ENCODE measurements at regions not wholly inside any gene's neighbourhood (a gene's known extent, or its start where the extent isn't known, plus 50 kb on each side); places are given as distances from the start of the nearest gene placed in this dataset.

- TF ChIP-seq POLR2AphosphoS5 (IDR thresholded peaks at IDR 0.05; ENCODE audit: low read depth) (no peak), REST (IDR thresholded peaks at IDR 0.05; ENCODE audit: insufficient replicate concordance, low read depth) (no peak), GABPA (IDR thresholded peaks at IDR 0.05; ENCODE audit: low read depth) (no peak), SPI1 (IDR thresholded peaks at IDR 0.05; ENCODE audit: borderline replicate concordance, low read depth) (no peak), CTCF (IDR thresholded peaks at IDR 0.05; ENCODE audit: insufficient read depth, low read length) (no peak)
- H3K27me3 ChIP-seq (ENCODE audit: insufficient read depth, poor library complexity, severe bottlenecking) = no peaks in the 10 kb centered on the region
- H3K27ac ChIP-seq (replicated peaks) = no peak overlapping the region
- no peak for DNase-seq (ENCODE audit: low read depth in 1 of 2, low spot score in 1 of 2)
- H3K4me3 ChIP-seq (replicated peaks; ENCODE audit: insufficient read depth, low read length) = no peak overlapping the region
These were observed 51.9 kb upstream of the OTOL1 start for GRCh38 chr3:161444694-161445077.

- TF ChIP-seq CTCF (IDR thresholded peaks at IDR 0.05; ENCODE audit: insufficient read depth, low read length) = no peak
- no peak for TF ChIP-seq REST (IDR thresholded peaks at IDR 0.05; ENCODE audit: insufficient replicate concordance, low read depth)
- no peak for TF ChIP-seq POLR2AphosphoS5 (IDR thresholded peaks at IDR 0.05; ENCODE audit: low read depth)
- TF ChIP-seq GABPA (IDR thresholded peaks at IDR 0.05; ENCODE audit: low read depth) = no peak
- no peak for TF ChIP-seq SPI1 (IDR thresholded peaks at IDR 0.05; ENCODE audit: borderline replicate concordance, low read depth)
- no peak overlapping the region for H3K27ac ChIP-seq (replicated peaks)
These were observed 52.5 kb upstream of the OTOL1 start for GRCh38 chr3:161443921-161444693.

GRCh38 chr3:161430307-161430706 is 59.0 kb upstream of the SPTSSB start:
- no peak for DNase-seq (ENCODE audit: low read depth in 1 of 2, low spot score in 1 of 2)
- TF ChIP-seq REST (IDR thresholded peaks at IDR 0.05; ENCODE audit: insufficient replicate concordance, low read depth) (no peak), POLR2AphosphoS5 (IDR thresholded peaks at IDR 0.05; ENCODE audit: low read depth) (no peak), GABPA (IDR thresholded peaks at IDR 0.05; ENCODE audit: low read depth) (no peak), CTCF (IDR thresholded peaks at IDR 0.05; ENCODE audit: insufficient read depth, low read length) (no peak), SPI1 (IDR thresholded peaks at IDR 0.05; ENCODE audit: borderline replicate concordance, low read depth) (no peak)
- Histone ChIP-seq H3K27me3 (ENCODE audit: insufficient read depth, poor library complexity, severe bottlenecking) (no peaks in the 10 kb centered on the region), H3K4me3 (replicated peaks; ENCODE audit: insufficient read depth, low read length) (no peak overlapping the region), H3K27ac (replicated peaks) (no peak overlapping the region)

More at GRCh38 chr3:161443921-161444693, 52.5 kb upstream of the OTOL1 start:
- Histone ChIP-seq H3K27me3 (ENCODE audit: insufficient read depth, poor library complexity, severe bottlenecking) (no peaks in the 10 kb centered on the region), H3K4me3 (replicated peaks; ENCODE audit: insufficient read depth, low read length) (no peak overlapping the region)
- DNase-seq (ENCODE audit: low read depth in 1 of 2, low spot score in 1 of 2) = no peak
